ENCODE measurements at regions not wholly inside any gene's neighbourhood (a gene's known extent, or its start where the extent isn't known, plus 50 kb on each side); places are given as distances from the start of the nearest gene placed in this dataset.

DNA sequence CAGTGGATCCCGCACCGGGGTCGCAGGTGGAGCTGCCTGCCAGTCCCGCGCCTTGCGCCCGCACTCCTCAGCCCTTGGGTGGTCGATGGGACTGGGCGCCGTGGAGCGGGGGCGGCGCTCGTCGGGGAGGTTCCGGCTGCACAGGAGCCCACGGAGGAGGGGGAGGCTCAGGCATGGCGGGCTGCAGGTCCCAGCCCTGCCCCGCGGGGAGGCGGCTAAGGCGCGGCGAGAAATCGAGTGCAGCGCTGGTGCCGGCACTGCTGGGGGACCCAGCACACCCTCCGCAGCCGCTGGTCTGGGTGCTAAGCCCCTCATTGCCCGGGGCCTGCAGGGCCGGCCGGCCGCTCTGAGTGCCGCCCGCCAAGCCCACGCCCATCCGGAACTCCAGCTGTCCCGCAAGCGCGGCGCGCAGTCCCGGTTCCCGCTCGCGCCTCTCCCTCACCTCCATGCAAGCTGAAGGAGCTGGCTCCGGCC is 120.6 kb upstream of the MEF2C start:
- DNase-seq, result no peak
- intact Hi-C loops (cut with micrococcal nuclease), result no loop called here

GRCh38 chr5:88999853-89000252 is 116.9 kb upstream of the MEF2C start:
- H3K4me1 ChIP-seq, result peaks cover 9% of the 10 kb centered on the region
- H3K27ac ChIP-seq (replicated peaks), result no peak overlapping the region
- intact Hi-C loops (cut with micrococcal nuclease), result no loop called here

More for the DNA sequence above, 120.6 kb upstream of the MEF2C start:
- H3K4me3 ChIP-seq, result no peak overlapping the region
- no peaks in the 10 kb centered on the region for H3K27me3 ChIP-seq (ENCODE audit: low read depth)
- H3K36me3 ChIP-seq, result no peaks in the 10 kb centered on the region
- H3K27ac ChIP-seq (replicated peaks), result no peak overlapping the region
- no peaks in the 10 kb centered on the region for H3K4me1 ChIP-seq
- H3K9me3 ChIP-seq (replicated peaks), result no peaks in the 10 kb centered on the region
- TF ChIP-seq CTCF (IDR thresholded peaks at IDR 0.05; ENCODE audit: borderline replicate concordance), result no peak

DNA sequence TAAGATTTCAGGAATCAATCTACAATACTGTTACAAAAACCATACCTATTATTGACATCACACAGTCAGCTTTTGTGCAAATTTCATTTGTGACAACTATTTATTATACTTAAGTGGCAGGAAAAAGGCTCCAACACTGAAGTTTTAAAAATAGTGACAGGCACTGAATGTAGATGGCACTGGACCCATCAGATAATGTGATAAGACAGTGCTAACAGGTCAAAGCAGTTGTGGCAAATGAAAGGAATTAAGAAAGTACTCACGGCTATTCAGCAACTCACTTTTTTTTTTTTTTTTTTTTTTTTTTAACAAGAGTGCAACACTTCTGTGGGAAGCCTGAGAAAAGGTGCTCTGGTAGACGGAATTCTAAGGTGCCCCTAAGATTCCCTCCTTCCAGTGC is 115.0 kb upstream of the MEF2C start:
- no peaks in the 10 kb centered on the region for H3K9me3 ChIP-seq (replicated peaks)
- no peak for TF ChIP-seq CTCF (IDR thresholded peaks at IDR 0.05; ENCODE audit: borderline replicate concordance)
- intact Hi-C loops (cut with micrococcal nuclease), result no loop called here
- peaks cover 9% of the 10 kb centered on the region for H3K4me1 ChIP-seq
- H3K27ac ChIP-seq (replicated peaks), result no peak overlapping the region
- H3K27me3 ChIP-seq (ENCODE audit: low read depth), result no peaks in the 10 kb centered on the region
- no peak overlapping the region for H3K4me3 ChIP-seq
- DNase-seq, result no peak
- no peaks in the 10 kb centered on the region for H3K36me3 ChIP-seq

More at GRCh38 chr5:88999853-89000252, 116.9 kb upstream of the MEF2C start:
- no peaks in the 10 kb centered on the region for H3K9me3 ChIP-seq (replicated peaks)
- no peak for TF ChIP-seq CTCF (IDR thresholded peaks at IDR 0.05; ENCODE audit: borderline replicate concordance)
- H3K27me3 ChIP-seq (ENCODE audit: low read depth), result no peaks in the 10 kb centered on the region
- DNase-seq, result no peak
- H3K4me3 ChIP-seq, result no peak overlapping the region
- H3K36me3 ChIP-seq, result no peaks in the 10 kb centered on the region

GRCh38 chr5:88984040-88984439 is 101.1 kb upstream of the MEF2C start:
- H3K27ac ChIP-seq (replicated peaks), result no peak overlapping the region
- intact Hi-C loops (cut with micrococcal nuclease), result no loop called here
- no peak for TF ChIP-seq CTCF (IDR thresholded peaks at IDR 0.05; ENCODE audit: borderline replicate concordance)

GRCh38 chr5:88979726-88980125 is 96.7 kb upstream of the MEF2C start:
- Histone ChIP-seq H3K36me3 (no peaks in the 10 kb centered on the region), H3K27me3 (ENCODE audit: low read depth) (no peaks in the 10 kb centered on the region), H3K4me3 (no peak overlapping the region), H3K27ac (replicated peaks) (no peak overlapping the region), H3K9me3 (replicated peaks) (no peaks in the 10 kb centered on the region), H3K4me1 (no peaks in the 10 kb centered on the region)
- intact Hi-C loops (cut with micrococcal nuclease), result no loop called here
- DNase-seq, result no peak
- TF ChIP-seq CTCF (IDR thresholded peaks at IDR 0.05; ENCODE audit: borderline replicate concordance), result no peak

More at GRCh38 chr5:88984040-88984439, 101.1 kb upstream of the MEF2C start:
- Histone ChIP-seq H3K36me3 (no peaks in the 10 kb centered on the region), H3K9me3 (replicated peaks) (no peaks in the 10 kb centered on the region), H3K4me1 (no peaks in the 10 kb centered on the region), H3K4me3 (no peak overlapping the region), H3K27me3 (ENCODE audit: low read depth) (no peaks in the 10 kb centered on the region)
- DNase-seq, result no peak

All from left ventricle myocardium inferior (tissue), 1 donor.